ENCODE measurements at regions not wholly inside any gene's neighbourhood (a gene's known extent, or its start where the extent isn't known, plus 50 kb on each side); places are given as distances from the start of the nearest gene placed in this dataset.

DNA sequence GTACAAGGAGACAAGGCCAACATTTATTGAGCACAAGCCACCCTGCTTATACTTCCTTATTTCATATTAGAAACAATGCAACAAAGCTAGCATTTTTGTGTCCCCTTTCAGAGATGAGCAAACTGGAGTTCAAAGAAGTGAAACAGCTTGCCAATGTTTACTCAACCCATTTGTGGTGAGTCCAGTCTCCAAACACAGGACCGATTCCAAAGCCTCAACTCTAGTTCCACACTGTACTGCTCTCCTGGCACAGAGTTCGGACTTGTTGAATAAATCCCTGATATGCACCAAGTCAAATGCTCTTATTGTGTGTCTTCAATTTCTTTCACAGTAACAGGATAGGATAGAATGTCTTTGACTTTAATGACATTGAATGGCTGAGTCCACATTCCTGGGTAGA is 604.8 kb upstream of the BRINP1 start:
- Histone ChIP-seq H2AFZ (ENCODE audit: insufficient read depth, low read depth, low read length, poor library complexity, severe bottlenecking) (no peak overlapping the region), H3K4me3 (replicated peaks in 1 of 3; ENCODE audit: low read depth in 2 of 3, low read length in 3 of 3) (no peak overlapping the region), H4K20me1 (ENCODE audit: insufficient read depth, low read length) (no peaks in the 10 kb centered on the region), H3K36me3 (replicated peaks in 1 of 2; ENCODE audit: control insufficient read depth in 1 of 2, insufficient read depth in 2 of 2, low read length in 2 of 2) (no peaks in the 10 kb centered on the region), H3K79me2 (ENCODE audit: insufficient read depth, low read length) (no peaks in the 10 kb centered on the region), H3K4me2 (replicated peaks; ENCODE audit: extremely low read depth, low read length, poor library complexity, severe bottlenecking) (no peak overlapping the region), H3K27me3 (ENCODE audit: control insufficient read depth in 2 of 2, insufficient read depth in 2 of 2, low read length in 2 of 2) (peaks cover 0 to 2% of the 10 kb centered on the region in 2 donors), H3K4me1 (ENCODE audit: control insufficient read depth in 1 of 2, insufficient read depth in 2 of 2, low read length in 2 of 2) (peaks cover 0 to 3% of the 10 kb centered on the region in 2 donors), H3K9me3 (replicated peaks in 1 of 2; ENCODE audit: control insufficient read depth in 1 of 2, insufficient read depth in 1 of 2, low read length in 2 of 2) (no peaks in the 10 kb centered on the region), H3K9ac (ENCODE audit: insufficient read depth, low read length, poor library complexity, severe bottlenecking) (no peak overlapping the region), H3K27ac (ENCODE audit: low read depth in 1 of 2, low read length in 2 of 2) (no peak overlapping the region)
- WGBS (ENCODE audit: insufficient coverage), result 71% methylated on average over 1 of the region's 2 CpGs
- H3K36me3 Mint-ChIP-seq, result no peaks in the 10 kb centered on the region
- peaks cover 2% of the 10 kb centered on the region for H3K4me1 Mint-ChIP-seq
- no peak for DNase-seq
- no peak overlapping the region for H3K4me3 Mint-ChIP-seq
- intact Hi-C loops (cut with micrococcal nuclease), result no loop called here
- no peak overlapping the region for H3K27ac Mint-ChIP-seq
- peaks cover 0 to 3% (median 0%) of the 10 kb centered on the region in 7 donors for H3K9me3 Mint-ChIP-seq
- peaks cover 0 to 3% (median 3%) of the 10 kb centered on the region in 3 donors for H3K27me3 Mint-ChIP-seq (ENCODE audit: low read depth in 3 of 3)
- TF ChIP-seq, protein P1, sequence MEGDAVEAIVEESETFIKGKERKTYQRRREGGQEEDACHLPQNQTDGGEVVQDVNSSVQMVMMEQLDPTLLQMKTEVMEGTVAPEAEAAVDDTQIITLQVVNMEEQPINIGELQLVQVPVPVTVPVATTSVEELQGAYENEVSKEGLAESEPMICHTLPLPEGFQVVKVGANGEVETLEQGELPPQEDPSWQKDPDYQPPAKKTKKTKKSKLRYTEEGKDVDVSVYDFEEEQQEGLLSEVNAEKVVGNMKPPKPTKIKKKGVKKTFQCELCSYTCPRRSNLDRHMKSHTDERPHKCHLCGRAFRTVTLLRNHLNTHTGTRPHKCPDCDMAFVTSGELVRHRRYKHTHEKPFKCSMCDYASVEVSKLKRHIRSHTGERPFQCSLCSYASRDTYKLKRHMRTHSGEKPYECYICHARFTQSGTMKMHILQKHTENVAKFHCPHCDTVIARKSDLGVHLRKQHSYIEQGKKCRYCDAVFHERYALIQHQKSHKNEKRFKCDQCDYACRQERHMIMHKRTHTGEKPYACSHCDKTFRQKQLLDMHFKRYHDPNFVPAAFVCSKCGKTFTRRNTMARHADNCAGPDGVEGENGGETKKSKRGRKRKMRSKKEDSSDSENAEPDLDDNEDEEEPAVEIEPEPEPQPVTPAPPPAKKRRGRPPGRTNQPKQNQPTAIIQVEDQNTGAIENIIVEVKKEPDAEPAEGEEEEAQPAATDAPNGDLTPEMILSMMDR (IDR thresholded peaks at IDR 0.05), result no peak

DNA sequence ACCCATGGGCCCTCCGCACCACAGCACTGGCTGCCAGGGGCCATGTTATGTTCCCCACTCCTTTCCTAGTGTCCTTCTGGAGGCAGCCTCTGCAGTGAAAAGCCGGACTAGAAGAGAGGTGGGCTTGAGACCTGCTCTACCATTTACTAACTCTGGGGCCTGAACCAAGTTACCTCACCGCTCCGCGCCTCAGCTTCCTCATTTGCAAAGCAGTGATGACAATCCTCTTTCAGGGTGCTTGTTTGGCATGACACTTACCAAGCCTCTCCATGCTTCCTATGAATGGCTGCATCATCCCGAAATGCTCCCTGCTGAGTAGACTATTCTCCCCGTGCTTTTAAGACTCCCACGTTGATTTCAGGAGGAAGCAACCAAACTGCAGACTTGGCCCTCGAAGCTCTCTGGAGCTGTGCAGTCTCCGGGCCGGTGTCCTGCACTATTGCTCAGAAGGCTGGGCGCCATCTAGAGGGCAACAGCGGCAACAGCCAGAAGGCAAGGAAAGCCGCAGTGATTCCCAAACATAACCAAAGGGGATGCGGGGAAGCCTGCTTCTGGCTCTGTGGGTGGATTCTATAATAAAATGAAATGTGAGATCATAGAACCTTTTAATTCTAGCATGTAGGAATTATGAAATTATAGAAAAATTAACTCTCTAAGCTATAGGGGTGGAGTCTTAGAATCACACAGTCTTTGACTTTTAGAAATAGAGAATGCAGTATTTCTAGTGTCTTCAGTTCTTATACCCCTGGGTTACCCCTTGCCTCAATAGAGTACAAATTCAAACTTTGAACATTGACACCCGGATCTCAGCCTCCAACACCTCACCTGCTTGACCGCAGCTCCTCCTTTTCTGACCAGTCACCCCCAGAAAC is 599.8 kb upstream of the BRINP1 start:
- Histone ChIP-seq H3K79me2 (ENCODE audit: insufficient read depth, low read length) (no peaks in the 10 kb centered on the region), H3K9ac (ENCODE audit: insufficient read depth, low read length, poor library complexity, severe bottlenecking) (no peak overlapping the region), H3K4me1 (ENCODE audit: control insufficient read depth in 1 of 2, insufficient read depth in 2 of 2, low read length in 2 of 2) (peaks cover 0 to 8% of the 10 kb centered on the region in 2 donors), H4K20me1 (ENCODE audit: insufficient read depth, low read length) (no peaks in the 10 kb centered on the region), H3K4me3 (replicated peaks in 1 of 3; ENCODE audit: low read depth in 2 of 3, low read length in 3 of 3) (peak overlapping the region in 1 of 3 experiments; percentile 41), H3K27ac (ENCODE audit: low read depth in 1 of 2, low read length in 2 of 2) (no peak overlapping the region), H3K36me3 (replicated peaks in 1 of 2; ENCODE audit: control insufficient read depth in 1 of 2, insufficient read depth in 2 of 2, low read length in 2 of 2) (no peaks in the 10 kb centered on the region), H2AFZ (ENCODE audit: insufficient read depth, low read depth, low read length, poor library complexity, severe bottlenecking) (peak overlapping the region; percentile 16), H3K27me3 (ENCODE audit: control insufficient read depth in 2 of 2, insufficient read depth in 2 of 2, low read length in 2 of 2) (no peaks in the 10 kb centered on the region), H3K4me2 (replicated peaks; ENCODE audit: extremely low read depth, low read length, poor library complexity, severe bottlenecking) (peak overlapping the region; percentile 46), H3K9me3 (replicated peaks in 1 of 2; ENCODE audit: control insufficient read depth in 1 of 2, insufficient read depth in 1 of 2, low read length in 2 of 2) (no peaks in the 10 kb centered on the region)
- TF ChIP-seq, protein P1 (IDR thresholded peaks at IDR 0.05), result peak; percentile 93
- H3K9me3 Mint-ChIP-seq, result no peaks in the 10 kb centered on the region
- H3K4me3 Mint-ChIP-seq, result peak overlapping the region; percentile 67 to 81
- intact Hi-C loops (cut with micrococcal nuclease), result loop anchor here in 1 of 2 donors (10.0 kb wide), 1 partner anchor 496 kb away; no protein-coding TSS in a partner anchor
- H3K36me3 Mint-ChIP-seq, result no peaks in the 10 kb centered on the region
- peak; percentile 16 to 41 (median 37) for DNase-seq
- 23% methylated on average over 13 of the region's 17 CpGs for WGBS (ENCODE audit: insufficient coverage)
- H3K27ac Mint-ChIP-seq, result peak overlapping the region in 1 of 7 donors; percentile 55
- H3K4me1 Mint-ChIP-seq, result peaks cover 4% of the 10 kb centered on the region
- peaks cover 2 to 7% (median 3%) of the 10 kb centered on the region in 3 donors for H3K27me3 Mint-ChIP-seq (ENCODE audit: low read depth in 3 of 3)

Data from CD14-positive monocyte (primary cell).